ENCODE measurements at regions not wholly inside any gene's neighbourhood (a gene's known extent, or its start where the extent isn't known, plus 50 kb on each side); places are given as distances from the start of the nearest gene placed in this dataset.

DNA sequence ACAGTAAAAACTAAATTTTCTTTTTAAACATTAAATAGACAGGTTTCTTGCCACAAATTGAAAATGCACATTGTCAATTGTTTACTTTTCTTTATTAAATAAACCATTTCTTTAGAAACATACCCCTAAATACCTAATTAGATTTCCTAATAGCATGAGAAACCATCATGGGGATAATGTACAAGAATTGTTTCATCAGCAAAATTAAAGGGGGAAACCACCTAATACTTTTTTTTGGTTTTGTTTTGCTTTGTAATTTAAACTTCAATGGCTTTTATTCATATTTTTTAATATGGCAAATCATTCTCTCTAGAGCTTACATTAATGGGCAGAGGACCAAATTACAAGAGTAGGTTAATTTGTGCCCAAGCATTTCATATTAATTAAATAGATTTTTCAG is 987.9 kb downstream of the EPHA7 start:
- no peaks in the 10 kb centered on the region for H3K36me3 ChIP-seq (ENCODE audit: control insufficient read depth in 2 of 2, insufficient read depth in 2 of 2, low read length in 1 of 2)
- ATAC-seq (no peak), FAIRE-seq (no peak), DNase-seq (ENCODE audit: low read depth, low spot score) (no peak)
- ChIA-PET RAD21 (ENCODE audit: unreplicated experiment) (no interaction called here), SMC1A (ENCODE audit: uncharacterized antibody, unreplicated experiment) (interaction anchor here (1.0 kb wide), 1 partner anchor 33 kb away, joined by 3 read pairs; no protein-coding TSS in a partner anchor), POLR2A (no interaction called here), CTCF (no interaction called here)
- H3K9ac ChIP-seq (ENCODE audit: control insufficient read depth, insufficient read depth, low read length): no peak overlapping the region
- H3K9me3 ChIP-seq (replicated peaks; ENCODE audit: control insufficient read depth, insufficient read depth, low read length): no peaks in the 10 kb centered on the region
- in situ Hi-C loops (cut with MboI) (no loop called here), intact Hi-C loops (cut with micrococcal nuclease; ENCODE audit: unreplicated experiment) (no loop called here)
- no peak overlapping the region for H3K4me3 ChIP-seq
- H3K79me2 ChIP-seq (ENCODE audit: control insufficient read depth, insufficient read depth, low read length): no peaks in the 10 kb centered on the region
- H4K20me1 ChIP-seq (ENCODE audit: control insufficient read depth, insufficient read depth): no peaks in the 10 kb centered on the region
- no peak overlapping the region for H2AFZ ChIP-seq (ENCODE audit: control insufficient read depth, low read depth, low read length)
- H3K27ac ChIP-seq (ENCODE audit: control insufficient read depth, insufficient read depth): no peak overlapping the region
- BruUV-seq (replicated peaks): no TSS peak
- H3K27me3 ChIP-seq (replicated peaks in 1 of 2; ENCODE audit: control insufficient read depth in 2 of 2, insufficient read depth in 2 of 2, low read length in 1 of 2): no peaks in the 10 kb centered on the region
- no peak overlapping the region for H3K4me2 ChIP-seq (ENCODE audit: control insufficient read depth, insufficient read depth)
- no peak for TF ChIP-seq RFX5 (IDR thresholded peaks at IDR 0.05; ENCODE audit: low read depth, low read length)
- no peaks in the 10 kb centered on the region for H3K4me1 ChIP-seq (ENCODE audit: control insufficient read depth, insufficient read depth, low read length)

DNA sequence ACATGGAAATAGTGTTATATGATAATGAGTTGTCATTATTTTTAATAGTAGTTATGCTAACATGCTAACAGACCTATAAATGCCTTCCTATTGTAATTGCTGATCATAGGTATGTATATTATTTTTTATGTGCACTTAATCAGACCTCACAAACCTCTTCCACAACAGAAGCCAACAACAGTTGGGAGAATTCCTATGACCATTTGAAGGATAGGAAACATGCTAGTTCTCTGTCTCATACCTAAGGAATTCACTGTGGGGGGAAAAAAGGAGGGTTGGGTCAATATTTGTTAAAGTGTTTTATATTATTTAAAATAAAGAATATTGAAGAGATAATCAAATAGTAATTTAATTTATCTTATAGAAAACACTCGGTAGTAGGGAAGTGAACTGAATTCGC is 990.9 kb downstream of the EPHA7 start:
- ATAC-seq (no peak), DNase-seq (ENCODE audit: low read depth, low spot score) (no peak), FAIRE-seq (no peak)
- Histone ChIP-seq H3K36me3 (ENCODE audit: control insufficient read depth in 2 of 2, insufficient read depth in 2 of 2, low read length in 1 of 2) (no peaks in the 10 kb centered on the region), H3K27ac (ENCODE audit: control insufficient read depth, insufficient read depth) (no peak overlapping the region), H2AFZ (ENCODE audit: control insufficient read depth, low read depth, low read length) (no peak overlapping the region), H3K4me3 (no peak overlapping the region), H3K79me2 (ENCODE audit: control insufficient read depth, insufficient read depth, low read length) (no peaks in the 10 kb centered on the region), H3K4me1 (ENCODE audit: control insufficient read depth, insufficient read depth, low read length) (no peaks in the 10 kb centered on the region), H3K9me3 (replicated peaks; ENCODE audit: control insufficient read depth, insufficient read depth, low read length) (no peaks in the 10 kb centered on the region), H3K27me3 (replicated peaks in 1 of 2; ENCODE audit: control insufficient read depth in 2 of 2, insufficient read depth in 2 of 2, low read length in 1 of 2) (no peaks in the 10 kb centered on the region), H4K20me1 (ENCODE audit: control insufficient read depth, insufficient read depth) (no peaks in the 10 kb centered on the region), H3K4me2 (ENCODE audit: control insufficient read depth, insufficient read depth) (no peak overlapping the region), H3K9ac (ENCODE audit: control insufficient read depth, insufficient read depth, low read length) (no peak overlapping the region)
- in situ Hi-C loops (cut with MboI) (no loop called here), intact Hi-C loops (cut with micrococcal nuclease; ENCODE audit: unreplicated experiment) (no loop called here)
- BruUV-seq (replicated peaks): no TSS peak
- ChIA-PET CTCF (no interaction called here), SMC1A (ENCODE audit: uncharacterized antibody, unreplicated experiment) (no interaction called here), RAD21 (ENCODE audit: unreplicated experiment) (no interaction called here), POLR2A (interaction anchor here (0.5 kb wide), 1 partner anchor 200 kb away, joined by 3 read pairs; no protein-coding TSS in a partner anchor)
- WGBS (ENCODE audit: insufficient coverage, insufficient replicate concordance, low lambda C conversion rate, missing lambda C conversion rate): 3% methylated on average over 2 of the region's 2 CpGs
- no peak for TF ChIP-seq NFYA (IDR thresholded peaks at IDR 0.05; ENCODE audit: borderline replicate concordance, low read depth, low read length)
- TF ChIP-seq ZNF687 (IDR thresholded peaks at IDR 0.05): no peak
- TF ChIP-seq YBX1 (IDR thresholded peaks at IDR 0.05): no peak
- TF ChIP-seq USF2 (IDR thresholded peaks at IDR 0.05; ENCODE audit: borderline replicate concordance, low read depth, low read length): no peak
- TF ChIP-seq JUNB (IDR thresholded peaks at IDR 0.05): no peak
- TF ChIP-seq, protein P1, sequence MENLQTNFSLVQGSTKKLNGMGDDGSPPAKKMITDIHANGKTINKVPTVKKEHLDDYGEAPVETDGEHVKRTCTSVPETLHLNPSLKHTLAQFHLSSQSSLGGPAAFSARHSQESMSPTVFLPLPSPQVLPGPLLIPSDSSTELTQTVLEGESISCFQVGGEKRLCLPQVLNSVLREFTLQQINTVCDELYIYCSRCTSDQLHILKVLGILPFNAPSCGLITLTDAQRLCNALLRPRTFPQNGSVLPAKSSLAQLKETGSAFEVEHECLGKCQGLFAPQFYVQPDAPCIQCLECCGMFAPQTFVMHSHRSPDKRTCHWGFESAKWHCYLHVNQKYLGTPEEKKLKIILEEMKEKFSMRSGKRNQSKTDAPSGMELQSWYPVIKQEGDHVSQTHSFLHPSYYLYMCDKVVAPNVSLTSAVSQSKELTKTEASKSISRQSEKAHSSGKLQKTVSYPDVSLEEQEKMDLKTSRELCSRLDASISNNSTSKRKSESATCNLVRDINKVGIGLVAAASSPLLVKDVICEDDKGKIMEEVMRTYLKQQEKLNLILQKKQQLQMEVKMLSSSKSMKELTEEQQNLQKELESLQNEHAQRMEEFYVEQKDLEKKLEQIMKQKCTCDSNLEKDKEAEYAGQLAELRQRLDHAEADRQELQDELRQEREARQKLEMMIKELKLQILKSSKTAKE (IDR thresholded peaks at IDR 0.05; ENCODE audit: low read depth, poor library complexity, severe bottlenecking): no peak
- TF ChIP-seq, protein P2, sequence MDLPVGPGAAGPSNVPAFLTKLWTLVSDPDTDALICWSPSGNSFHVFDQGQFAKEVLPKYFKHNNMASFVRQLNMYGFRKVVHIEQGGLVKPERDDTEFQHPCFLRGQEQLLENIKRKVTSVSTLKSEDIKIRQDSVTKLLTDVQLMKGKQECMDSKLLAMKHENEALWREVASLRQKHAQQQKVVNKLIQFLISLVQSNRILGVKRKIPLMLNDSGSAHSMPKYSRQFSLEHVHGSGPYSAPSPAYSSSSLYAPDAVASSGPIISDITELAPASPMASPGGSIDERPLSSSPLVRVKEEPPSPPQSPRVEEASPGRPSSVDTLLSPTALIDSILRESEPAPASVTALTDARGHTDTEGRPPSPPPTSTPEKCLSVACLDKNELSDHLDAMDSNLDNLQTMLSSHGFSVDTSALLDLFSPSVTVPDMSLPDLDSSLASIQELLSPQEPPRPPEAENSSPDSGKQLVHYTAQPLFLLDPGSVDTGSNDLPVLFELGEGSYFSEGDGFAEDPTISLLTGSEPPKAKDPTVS (IDR thresholded peaks at IDR 0.05; ENCODE audit: low read depth, low read length): no peak
- TF ChIP-seq CBX3 (IDR thresholded peaks at IDR 0.05; ENCODE audit: borderline replicate concordance, low read depth): no peak

Data from GM12878 (cell line).